ENCODE measurements at regions not wholly inside any gene's neighbourhood (a gene's known extent, or its start where the extent isn't known, plus 50 kb on each side); places are given as distances from the start of the nearest gene placed in this dataset.

GRCh38 chr6:169885131-169885530 lies 133.7 kb downstream of the ERMARD start:
- H3K9me3 ChIP-seq = peaks cover 0 to 5% (median 0%) of the 10 kb centered on the region in 12 donors
- H3K4me1 ChIP-seq = no peaks in the 10 kb centered on the region
- no peak overlapping the region for H3K27ac ChIP-seq
- DNase-seq (no peak), ATAC-seq (no peak)
- TF ChIP-seq CTCF (IDR thresholded peaks at IDR 0.05) = no peak
- no peak for TF ChIP-seq POLR2A (IDR thresholded peaks at IDR 0.05)
- intact Hi-C loops (cut with DNase I) = no loop called here
- H3K4me3 ChIP-seq = no peak overlapping the region
- H3K27me3 ChIP-seq = peaks cover 0 to 16% (median 0%) of the 10 kb centered on the region in 9 donors
- no peaks in the 10 kb centered on the region for H3K36me3 ChIP-seq

GRCh38 chr6:169884158-169884557 lies 132.7 kb downstream of the ERMARD start:
- peaks cover 0 to 14% (median 0%) of the 10 kb centered on the region in 9 donors for H3K27me3 ChIP-seq
- WGBS, 4 donors = 89 to 95% (median 91%) methylated on average over 6 of the region's 6 CpGs
- peaks cover 0 to 5% (median 0%) of the 10 kb centered on the region in 12 donors for H3K9me3 ChIP-seq
- no peaks in the 10 kb centered on the region for H3K36me3 ChIP-seq
- H3K4me3 ChIP-seq = no peak overlapping the region
- no peak for TF ChIP-seq POLR2A (IDR thresholded peaks at IDR 0.05)
- TF ChIP-seq CTCF (IDR thresholded peaks at IDR 0.05) = no peak
- intact Hi-C loops (cut with DNase I) = no loop called here
- DNase-seq (no peak), ATAC-seq (no peak)
- no peak overlapping the region for H3K27ac ChIP-seq
- H3K4me1 ChIP-seq = no peaks in the 10 kb centered on the region

- Histone ChIP-seq H3K36me3 (no peaks in the 10 kb centered on the region), H3K27ac (no peak overlapping the region), H3K27me3 (peaks cover 0 to 11% (median 5%) of the 10 kb centered on the region in 9 donors), H3K4me3 (no peak overlapping the region), H3K9me3 (peaks cover 0 to 5% (median 0%) of the 10 kb centered on the region in 12 donors), H3K4me1 (no peaks in the 10 kb centered on the region)
- 82 to 89% (median 88%) methylated on average over 10 of the region's 10 CpGs for WGBS, 4 donors
- no peak for ATAC-seq
- no peak for DNase-seq
- TF ChIP-seq CTCF (IDR thresholded peaks at IDR 0.05) (no peak), POLR2A (IDR thresholded peaks at IDR 0.05) (no peak)
- intact Hi-C loops (cut with DNase I) = no loop called here
These were observed 131.9 kb downstream of the ERMARD start for GRCh38 chr6:169883316-169883715.

DNA sequence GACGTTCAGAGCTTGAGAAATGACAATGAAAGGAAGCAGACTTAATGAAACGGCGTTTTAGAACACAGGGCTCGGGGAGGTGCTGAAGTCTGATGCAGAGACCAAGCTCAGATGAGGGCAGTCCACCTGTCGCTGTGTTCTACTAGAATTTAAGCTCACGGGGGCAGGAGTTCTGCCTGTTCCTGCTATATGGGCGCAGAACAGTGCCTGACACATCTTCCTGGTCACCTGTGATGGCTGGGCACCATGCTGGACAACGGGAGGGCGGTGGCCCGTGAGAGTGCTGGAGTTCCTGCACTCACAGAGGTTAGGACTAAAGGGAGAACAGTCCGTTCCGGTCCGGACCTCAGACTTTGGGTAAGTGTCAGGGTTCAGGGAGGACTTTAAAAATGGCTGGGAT lies 130.6 kb downstream of the ERMARD start:
- peaks cover 0 to 9% (median 4%) of the 10 kb centered on the region in 9 donors for H3K27me3 ChIP-seq
- H3K27ac ChIP-seq = no peak overlapping the region
- H3K36me3 ChIP-seq = no peaks in the 10 kb centered on the region
- H3K4me1 ChIP-seq = no peaks in the 10 kb centered on the region
- ATAC-seq = no peak
- intact Hi-C loops (cut with DNase I) = no loop called here
- 77 to 84% (median 82%) methylated on average over 13 of the region's 13 CpGs for WGBS, 4 donors
- TF ChIP-seq POLR2A (IDR thresholded peaks at IDR 0.05) (no peak), CTCF (IDR thresholded peaks at IDR 0.05) (no peak)
- H3K4me3 ChIP-seq = no peak overlapping the region
- DNase-seq = no peak
- H3K9me3 ChIP-seq = peaks cover 0 to 5% (median 0%) of the 10 kb centered on the region in 12 donors
